ENCODE measurements at regions not wholly inside any gene's neighbourhood (a gene's known extent, or its start where the extent isn't known, plus 50 kb on each side); places are given as distances from the start of the nearest gene placed in this dataset.

GRCh38 chr18:22074282-22075070 is 94.9 kb upstream of the GATA6 start:
- no peak for DNase-seq

GRCh38 chr18:22080035-22080434 is 89.4 kb upstream of the GATA6 start:
- DNase-seq: no peak

GRCh38 chr18:22082408-22082807 is 87.0 kb upstream of the GATA6 start:
- DNase-seq: no peak

GRCh38 chr18:22084547-22084946 is 84.8 kb upstream of the GATA6 start:
- DNase-seq: no peak

GRCh38 chr18:22086973-22087372 is 82.4 kb upstream of the GATA6 start:
- DNase-seq: no peak

GRCh38 chr18:22088029-22088428 is 81.4 kb upstream of the GATA6 start:
- no peak for DNase-seq

- DNase-seq: no peak
These were observed 80.3 kb upstream of the GATA6 start for GRCh38 chr18:22088996-22089640.

GRCh38 chr18:22091341-22091740 is 78.0 kb upstream of the GATA6 start:
- DNase-seq: no peak

GRCh38 chr18:22093731-22094357 is 75.5 kb upstream of the GATA6 start:
- DNase-seq: no peak

- no peak for DNase-seq
These were observed 75.0 kb upstream of the GATA6 start for GRCh38 chr18:22094358-22094734.

GRCh38 chr18:22098563-22098989 is 70.8 kb upstream of the GATA6 start:
- DNase-seq: no peak

GRCh38 chr18:22099925-22100324 is 69.5 kb upstream of the GATA6 start:
- no peak for DNase-seq

- DNase-seq: no peak
These were observed 67.7 kb upstream of the GATA6 start for GRCh38 chr18:22101731-22102130.

- no peak for DNase-seq
These were observed 66.3 kb upstream of the GATA6 start for GRCh38 chr18:22102953-22103646.

- no peak for DNase-seq
These were observed 65.8 kb upstream of the GATA6 start for GRCh38 chr18:22103647-22104031.

GRCh38 chr18:22106536-22107292 is 62.7 kb upstream of the GATA6 start:
- DNase-seq: no peak

GRCh38 chr18:22108674-22109073 is 60.7 kb upstream of the GATA6 start:
- DNase-seq: no peak

GRCh38 chr18:22109535-22109934 is 59.9 kb upstream of the GATA6 start:
- no peak for DNase-seq

GRCh38 chr18:22110461-22110924 is 58.9 kb upstream of the GATA6 start:
- no peak for DNase-seq

GRCh38 chr18:22112215-22112614 is 57.2 kb upstream of the GATA6 start:
- DNase-seq: no peak

GRCh38 chr18:22113144-22113844 is 56.1 kb upstream of the GATA6 start:
- no peak for DNase-seq

All from left hindlimb (tissue), 1 donor.